Epithelial cell of esophagus (primary cell): ENCODE measurements at regions not wholly inside any gene's neighbourhood (a gene's known extent, or its start where the extent isn't known, plus 50 kb on each side); places are given as distances from the start of the nearest gene placed in this dataset.
A peak's percentile ranks its signal among the peaks of the same experiment; 100 is the strongest.

ENCODE experiments used
- DNase-seq: peaks from one replicate; pipeline ENCODE4 v3.0.0; 2010; ENCODE audit warnings: low read depth
- H3K4me3 ChIP-seq: 2 replicates; pipeline ENCODE4 v1.5.1; 2011; ENCODE audit warnings: mild to moderate bottlenecking, low read length, control low read depth
- CTCF ChIP-seq: IDR thresholded peaks from 2 replicates; pipeline ENCODE4 v1.5.1; 2011; ENCODE audit warnings: low read depth, mild to moderate bottlenecking, low read length, control low read depth, inconsistent platforms; ENCODE audit not compliant: insufficient read depth; ENCODE audit errors: missing control alignments

GRCh38 chr3:117722856-117723255 is 1013.3 kb downstream of the TUSC7 start:
- TF ChIP-seq CTCF: no peak
- DNase-seq: no peak
- H3K4me3 ChIP-seq: no peak overlapping the region

DNA sequence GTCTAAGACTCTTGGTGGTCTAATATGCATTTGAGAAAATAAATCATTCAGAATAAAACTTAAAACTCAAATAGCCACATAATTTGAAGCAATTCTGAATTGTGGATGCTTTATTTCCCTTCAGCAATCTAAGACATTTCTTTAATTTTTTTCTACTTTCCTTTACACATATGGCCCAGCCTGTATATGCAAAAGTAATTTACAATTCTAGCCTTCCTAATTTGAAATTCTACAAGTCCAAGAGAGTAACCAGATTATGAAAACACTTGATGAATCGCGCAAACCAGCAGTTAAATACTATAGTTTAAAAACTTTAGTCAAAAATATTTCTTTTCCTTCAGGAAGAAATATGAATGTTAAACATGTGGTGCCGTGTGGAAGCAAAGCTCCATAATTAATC is 1014.2 kb downstream of the TUSC7 start:
- DNase-seq: no peak
- no peak for TF ChIP-seq CTCF
- H3K4me3 ChIP-seq: no peak overlapping the region

DNA sequence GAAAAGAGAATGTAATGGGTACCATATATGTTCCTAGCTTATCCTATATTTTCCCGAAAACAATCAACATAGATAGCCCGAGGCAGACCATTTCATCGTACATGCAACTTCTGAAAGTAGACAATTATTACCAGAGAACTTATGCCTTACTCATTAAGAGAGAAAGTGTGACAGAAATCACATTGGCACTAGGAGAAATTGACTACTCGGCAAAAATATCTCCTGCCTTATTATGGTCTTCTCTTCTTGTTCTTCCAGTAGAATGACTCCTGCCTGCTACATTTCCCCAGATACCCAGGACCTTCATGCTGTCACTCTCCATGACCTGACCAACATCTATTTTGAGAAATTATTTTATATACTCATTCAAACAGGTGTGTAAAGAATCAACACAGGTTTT is 1015.7 kb downstream of the TUSC7 start:
- no peak for DNase-seq

GRCh38 chr3:117726776-117727175 is 1017.2 kb downstream of the TUSC7 start:
- no peak for TF ChIP-seq CTCF
- no peak overlapping the region for H3K4me3 ChIP-seq
- DNase-seq: no peak

More for the DNA sequence above, 1015.7 kb downstream of the TUSC7 start:
- H3K4me3 ChIP-seq: no peak overlapping the region
- TF ChIP-seq CTCF: no peak

DNA sequence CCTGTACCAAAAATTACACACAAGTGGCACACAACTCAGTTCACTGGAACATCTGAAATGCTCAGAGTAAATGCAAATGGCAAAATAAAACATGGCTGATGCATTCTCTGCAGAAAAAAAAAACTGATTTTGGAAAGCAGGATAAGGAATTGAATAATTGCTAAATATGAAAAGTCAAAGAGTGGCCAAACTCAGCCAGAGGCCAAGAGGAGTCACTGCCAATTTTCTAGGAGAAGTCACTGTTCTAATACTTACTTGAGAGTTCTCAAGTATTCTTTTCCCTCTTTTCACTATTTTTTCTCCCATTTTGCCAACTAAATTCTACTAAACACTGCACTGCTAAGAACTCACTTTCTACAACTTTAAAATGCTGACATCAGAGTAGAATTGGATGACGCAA is 1018.6 kb downstream of the TUSC7 start:
- H3K4me3 ChIP-seq: no peak overlapping the region
- TF ChIP-seq CTCF: no peak
- DNase-seq: no peak

DNA sequence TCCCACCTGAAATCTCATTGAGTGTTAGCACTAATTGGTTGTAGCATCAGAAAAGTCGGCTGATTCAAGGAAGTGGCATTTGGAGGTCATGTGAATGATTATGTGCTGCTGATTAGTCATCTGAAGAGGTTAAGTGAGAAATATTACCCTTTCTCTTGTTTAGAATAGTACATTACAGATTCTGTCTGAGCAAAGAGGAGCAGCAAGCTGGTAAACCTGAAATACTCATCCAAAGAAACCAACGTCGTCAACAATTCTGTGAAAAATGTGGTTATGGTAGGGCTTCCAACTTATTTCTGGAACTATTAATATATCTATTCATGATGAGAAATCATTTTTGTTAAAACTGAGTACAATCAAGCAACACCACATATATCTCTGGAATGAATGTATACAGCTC is 1024.9 kb downstream of the TUSC7 start:
- H3K4me3 ChIP-seq: no peak overlapping the region
- no peak for TF ChIP-seq CTCF
- DNase-seq: peak; percentile 70

DNA sequence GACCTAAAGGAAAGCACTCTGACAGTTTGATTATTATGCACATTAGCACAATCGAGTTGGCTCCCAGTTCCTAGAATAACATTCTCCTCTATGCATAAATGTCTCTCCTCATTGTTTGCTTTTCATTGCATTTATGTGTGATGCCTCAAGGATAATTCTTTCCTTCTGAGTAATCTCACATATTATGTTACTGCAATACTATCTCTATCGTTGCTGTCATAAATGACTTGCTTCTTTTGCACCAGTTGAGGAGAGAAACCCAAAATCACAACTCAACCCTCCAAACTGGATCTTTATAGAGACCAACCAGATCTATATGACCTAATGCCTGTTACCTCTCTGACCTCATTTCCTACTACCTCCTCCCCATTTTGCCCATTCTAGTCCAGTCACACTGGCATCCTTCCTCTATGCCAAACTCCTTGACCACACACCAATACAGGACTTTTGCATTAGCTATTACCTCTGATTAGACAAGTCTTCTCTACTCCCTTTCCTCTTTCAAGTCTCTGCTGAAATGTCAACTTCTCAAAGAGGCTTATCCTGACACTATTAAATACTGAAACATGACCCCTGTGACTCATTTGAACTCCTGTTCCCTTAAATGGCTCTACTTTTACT is 1026.0 kb downstream of the TUSC7 start:
- DNase-seq: peak; percentile 84
- H3K4me3 ChIP-seq: no peak overlapping the region
- TF ChIP-seq CTCF: no peak
